Fibroblast of the aortic adventitia (primary cell): ENCODE measurements at regions not wholly inside any gene's neighbourhood (a gene's known extent, or its start where the extent isn't known, plus 50 kb on each side); places are given as distances from the start of the nearest gene placed in this dataset.

ENCODE experiments used
- DNase-seq: peaks from one replicate; pipeline ENCODE4 v3.0.0-alpha.2; 2010; ENCODE audit warnings: low read depth
- H3K4me3 ChIP-seq: 2 replicates; pipeline ENCODE4 v1.5.1; 2011; ENCODE audit warnings: low read depth, mild to moderate bottlenecking, control low read depth, low read length, moderate library complexity
- CTCF ChIP-seq: IDR thresholded peaks from 2 replicates; pipeline ENCODE4 v1.5.1; 2011; ENCODE audit warnings: mild to moderate bottlenecking, low read length, control low read depth, inconsistent platforms; ENCODE audit not compliant: insufficient read depth

- no peak for DNase-seq
- no peak for TF ChIP-seq CTCF
- H3K4me3 ChIP-seq, result no peak overlapping the region
These were observed 126.8 kb upstream of the TNR start for GRCh38 chr1:175870217-175870616.

DNA sequence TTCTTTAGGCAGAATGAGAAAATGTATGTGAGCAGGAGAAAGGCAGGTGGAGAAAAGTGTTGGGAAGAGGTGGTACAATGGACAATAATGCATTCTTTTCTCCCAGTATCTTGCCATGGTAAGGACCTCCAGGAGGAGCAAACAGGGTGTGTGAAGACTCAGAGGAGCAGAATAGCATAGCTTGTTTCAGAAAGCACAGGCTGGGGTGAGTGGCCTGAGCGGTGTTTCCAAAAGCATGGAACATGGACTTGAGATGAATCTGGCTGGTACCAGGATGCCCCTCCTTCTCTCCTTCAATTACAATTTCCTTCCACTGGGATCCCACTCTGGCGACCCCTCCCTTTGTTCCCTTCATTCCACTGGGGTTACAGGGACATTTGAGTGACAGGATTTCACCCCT is 123.4 kb upstream of the TNR start:
- DNase-seq, result no peak
- TF ChIP-seq CTCF, result no peak
- no peak overlapping the region for H3K4me3 ChIP-seq

- no peak overlapping the region for H3K4me3 ChIP-seq
- DNase-seq, result no peak
- no peak for TF ChIP-seq CTCF
These were observed 121.8 kb upstream of the TNR start for GRCh38 chr1:175865041-175865766.

DNA sequence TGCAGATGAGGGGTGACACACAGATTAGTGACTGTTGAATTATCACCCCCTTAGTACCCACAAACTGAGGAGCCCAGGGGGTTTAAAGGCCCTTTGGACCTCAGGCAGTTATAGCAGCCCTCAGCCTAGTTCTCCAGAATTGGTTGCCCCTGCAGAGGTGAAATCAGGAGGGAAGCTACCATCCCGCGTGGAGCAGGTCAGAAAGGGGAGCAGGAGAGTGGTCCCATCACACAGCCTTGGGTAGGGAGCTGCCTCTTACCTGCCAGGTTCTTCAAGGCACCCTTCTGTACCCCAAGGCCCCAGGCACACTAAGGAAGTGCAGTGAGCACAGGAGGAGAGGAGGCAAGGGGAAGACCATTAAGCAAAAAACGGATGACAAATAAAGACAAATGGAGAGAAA is 121.2 kb upstream of the TNR start:
- TF ChIP-seq CTCF, result no peak
- no peak for DNase-seq
- no peak overlapping the region for H3K4me3 ChIP-seq

GRCh38 chr1:175864183-175864582 is 120.8 kb upstream of the TNR start:
- no peak for TF ChIP-seq CTCF
- no peak for DNase-seq
- H3K4me3 ChIP-seq, result no peak overlapping the region

DNA sequence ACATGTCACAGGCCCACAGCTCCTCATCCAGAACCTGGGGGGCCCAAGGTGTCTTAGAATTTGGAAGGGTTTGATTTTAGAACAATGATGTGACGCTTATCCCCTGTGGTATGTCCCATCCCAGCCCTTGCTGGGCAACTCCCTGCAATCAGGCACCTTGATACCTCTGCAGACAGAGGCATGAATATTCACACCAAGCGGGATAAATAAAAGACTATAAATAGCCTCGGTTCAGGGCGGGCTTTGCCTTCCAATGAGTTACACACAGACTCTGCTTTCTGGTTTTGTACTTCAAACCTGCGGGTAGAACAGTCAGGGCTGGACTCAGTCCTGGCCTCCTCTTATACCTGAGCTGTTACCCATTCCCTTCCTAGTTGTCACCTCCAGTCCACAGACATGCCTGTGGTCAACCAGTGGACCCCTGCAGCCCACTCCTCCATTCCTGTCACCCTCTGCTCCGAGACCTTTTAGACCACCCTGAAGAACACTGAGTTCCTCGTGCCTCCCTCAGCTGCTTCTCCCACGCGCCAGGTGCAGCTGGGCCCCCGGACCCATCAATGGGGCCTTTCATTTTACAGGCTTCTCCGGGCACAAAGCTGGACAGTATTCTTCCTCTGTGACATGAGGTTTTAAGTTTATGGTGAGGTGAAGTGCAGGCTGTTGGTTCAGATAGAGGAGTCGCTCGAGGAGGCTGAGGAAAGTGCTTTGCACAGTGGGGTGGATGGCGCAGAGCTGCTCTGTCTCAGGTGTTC is 120.1 kb upstream of the TNR start:
- DNase-seq, result no peak
- TF ChIP-seq CTCF, result no peak
- H3K4me3 ChIP-seq, result no peak overlapping the region
